Bronchial epithelial cell (primary cell): ENCODE measurements at regions not wholly inside any gene's neighbourhood (a gene's known extent, or its start where the extent isn't known, plus 50 kb on each side); places are given as distances from the start of the nearest gene placed in this dataset.

Source experiments
- DNase-seq: peaks from one replicate; pipeline ENCODE4 v3.0.0-alpha.2; 2010; ENCODE audit warnings: low read depth
- FAIRE-seq: peaks from 2 replicates; lab custom pipeline; 2011; peaks lifted over from hg19 to GRCh38; lab: Jason Lieb, UNC
- H3K27me3 ChIP-seq: 2 replicates; pipeline ENCODE4 v1.5.1; 2011; ENCODE audit warnings: low read length; ENCODE audit not compliant: control insufficient read depth, insufficient read depth
- H3K36me3 ChIP-seq: 2 replicates; pipeline ENCODE4 v1.5.1; 2011; ENCODE audit warnings: low read length; ENCODE audit not compliant: control insufficient read depth, insufficient read depth
- H3K4me3 ChIP-seq: 2 replicates; pipeline ENCODE4 v1.5.1; 2011; ENCODE audit warnings: mild to moderate bottlenecking, low read depth, low read length, control low read depth
- TF ChIP-seq, protein P1 (sequence below): IDR thresholded peaks from 2 replicates; pipeline ENCODE4 v1.5.1; 2011; ENCODE audit warnings: mild to moderate bottlenecking, moderate library complexity, low read length, control low read depth, inconsistent platforms; ENCODE audit not compliant: insufficient read depth, severe bottlenecking

DNA sequence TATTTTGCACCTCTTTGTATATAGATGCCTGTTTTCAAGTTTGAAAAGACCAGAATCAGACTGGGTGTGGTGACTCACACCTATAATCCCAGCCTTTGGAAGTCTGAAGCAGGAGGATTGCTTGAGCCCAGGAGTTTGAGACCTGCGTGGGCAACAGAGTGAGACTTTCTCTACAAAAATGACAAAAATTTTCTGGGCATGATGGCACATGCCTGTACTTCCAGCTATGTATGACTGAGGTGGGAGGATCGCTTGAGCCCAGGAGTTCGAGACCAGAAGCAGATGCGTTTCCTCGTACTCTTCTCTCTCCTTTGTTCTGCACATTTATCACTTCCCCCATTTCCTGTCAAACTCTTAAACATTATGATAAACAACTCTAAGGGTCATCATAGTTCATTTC, 310.0 kb upstream of the SNX7 start:
- FAIRE-seq (no peak), DNase-seq (peak; percentile 56)
- Histone ChIP-seq H3K27me3 (no peaks in the 10 kb centered on the region), H3K36me3 (no peaks in the 10 kb centered on the region), H3K4me3 (no peak overlapping the region)
- TF ChIP-seq, protein P1, sequence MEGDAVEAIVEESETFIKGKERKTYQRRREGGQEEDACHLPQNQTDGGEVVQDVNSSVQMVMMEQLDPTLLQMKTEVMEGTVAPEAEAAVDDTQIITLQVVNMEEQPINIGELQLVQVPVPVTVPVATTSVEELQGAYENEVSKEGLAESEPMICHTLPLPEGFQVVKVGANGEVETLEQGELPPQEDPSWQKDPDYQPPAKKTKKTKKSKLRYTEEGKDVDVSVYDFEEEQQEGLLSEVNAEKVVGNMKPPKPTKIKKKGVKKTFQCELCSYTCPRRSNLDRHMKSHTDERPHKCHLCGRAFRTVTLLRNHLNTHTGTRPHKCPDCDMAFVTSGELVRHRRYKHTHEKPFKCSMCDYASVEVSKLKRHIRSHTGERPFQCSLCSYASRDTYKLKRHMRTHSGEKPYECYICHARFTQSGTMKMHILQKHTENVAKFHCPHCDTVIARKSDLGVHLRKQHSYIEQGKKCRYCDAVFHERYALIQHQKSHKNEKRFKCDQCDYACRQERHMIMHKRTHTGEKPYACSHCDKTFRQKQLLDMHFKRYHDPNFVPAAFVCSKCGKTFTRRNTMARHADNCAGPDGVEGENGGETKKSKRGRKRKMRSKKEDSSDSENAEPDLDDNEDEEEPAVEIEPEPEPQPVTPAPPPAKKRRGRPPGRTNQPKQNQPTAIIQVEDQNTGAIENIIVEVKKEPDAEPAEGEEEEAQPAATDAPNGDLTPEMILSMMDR, result no peak

DNA sequence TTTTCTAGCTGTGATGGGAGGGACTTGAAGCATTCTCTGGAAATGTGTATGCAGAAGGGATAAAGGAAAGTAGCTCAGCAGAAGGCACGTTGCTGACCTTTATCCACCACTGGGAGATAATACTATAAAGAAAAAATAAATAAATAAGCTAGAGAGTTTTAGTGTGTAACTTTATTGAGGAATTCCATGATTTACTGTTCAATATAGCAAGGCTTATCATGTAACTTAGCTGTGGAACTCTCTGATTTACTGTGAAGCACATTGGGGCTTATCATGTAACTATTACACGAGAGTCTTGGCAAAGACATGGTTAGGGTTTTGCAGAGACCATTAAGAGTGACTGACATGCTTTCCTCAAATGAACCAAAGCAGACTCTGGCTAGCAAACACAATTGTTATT, 316.1 kb upstream of the SNX7 start:
- DNase-seq (no peak), FAIRE-seq (no peak)

DNA sequence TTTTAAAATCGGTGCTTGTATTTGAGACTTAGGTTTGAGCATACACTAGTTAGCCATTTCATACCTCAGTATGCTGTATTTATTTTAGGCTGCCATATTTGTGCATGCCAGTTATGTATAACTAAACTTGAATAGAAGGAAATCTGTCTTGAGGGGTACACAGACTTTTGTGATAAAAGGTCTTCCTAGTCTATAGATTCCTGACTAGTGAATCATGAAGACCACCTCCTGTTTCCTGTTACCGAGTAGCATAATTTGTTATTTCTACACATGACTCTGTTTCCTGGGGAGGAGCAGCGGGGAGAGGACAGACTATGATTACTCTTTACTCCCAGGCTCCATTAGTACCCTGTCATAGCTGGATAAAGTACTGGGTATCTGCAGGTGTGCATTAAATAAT, 316.8 kb upstream of the SNX7 start:
- DNase-seq (no peak), FAIRE-seq (no peak)
- no peak overlapping the region for H3K4me3 ChIP-seq
- TF ChIP-seq, protein P1, result no peak
- H3K36me3 ChIP-seq, result no peaks in the 10 kb centered on the region
- no peaks in the 10 kb centered on the region for H3K27me3 ChIP-seq

More for the DNA sequence above, 316.1 kb upstream of the SNX7 start:
- Histone ChIP-seq H3K27me3 (no peaks in the 10 kb centered on the region), H3K36me3 (no peaks in the 10 kb centered on the region), H3K4me3 (no peak overlapping the region)
- TF ChIP-seq, protein P1, result no peak

DNA sequence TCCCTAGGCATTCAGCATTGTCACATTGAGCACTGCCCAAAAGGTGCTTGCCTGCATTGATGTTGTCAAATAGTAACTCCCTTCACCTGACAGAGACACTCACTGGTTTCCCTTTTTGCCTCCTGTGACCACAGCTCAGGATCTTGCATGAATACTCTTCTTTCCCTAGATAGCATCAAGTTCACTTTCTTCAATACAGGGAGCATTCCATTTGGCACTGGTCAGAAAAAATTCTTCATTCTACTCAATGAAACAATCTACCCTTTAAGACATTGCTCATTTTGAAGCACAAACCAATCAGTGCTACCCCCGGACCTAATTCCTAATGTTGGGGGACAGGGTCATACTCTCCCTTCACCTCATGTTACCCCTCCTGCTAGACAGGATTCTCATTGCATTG, 319.0 kb upstream of the SNX7 start:
- H3K27me3 ChIP-seq, result no peaks in the 10 kb centered on the region
- H3K4me3 ChIP-seq, result no peak overlapping the region
- DNase-seq (no peak), FAIRE-seq (no peak)
- TF ChIP-seq, protein P1, result no peak
- H3K36me3 ChIP-seq, result no peaks in the 10 kb centered on the region

DNA sequence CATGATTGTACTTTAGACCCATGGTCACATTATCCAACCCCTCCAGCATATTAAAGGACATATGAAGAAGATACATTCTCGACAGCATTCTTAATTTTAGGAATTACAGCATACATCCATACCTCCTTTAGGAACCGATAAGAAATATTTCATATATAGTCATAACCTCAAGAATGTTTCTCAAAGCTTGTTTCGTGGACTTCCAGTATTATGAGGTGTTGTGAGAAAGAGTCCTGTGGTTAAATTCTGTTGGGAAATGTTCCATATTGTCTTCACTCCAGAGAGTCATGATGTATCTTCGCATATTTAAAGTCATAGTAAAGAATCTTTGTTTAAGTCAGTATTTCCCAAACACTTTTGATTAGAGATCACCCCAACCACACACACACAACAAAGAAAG, 321.0 kb upstream of the SNX7 start:
- no peak for FAIRE-seq
- Histone ChIP-seq H3K4me3 (no peak overlapping the region), H3K36me3 (no peaks in the 10 kb centered on the region), H3K27me3 (no peaks in the 10 kb centered on the region)
- DNase-seq, result no peak
- TF ChIP-seq, protein P1, result no peak

DNA sequence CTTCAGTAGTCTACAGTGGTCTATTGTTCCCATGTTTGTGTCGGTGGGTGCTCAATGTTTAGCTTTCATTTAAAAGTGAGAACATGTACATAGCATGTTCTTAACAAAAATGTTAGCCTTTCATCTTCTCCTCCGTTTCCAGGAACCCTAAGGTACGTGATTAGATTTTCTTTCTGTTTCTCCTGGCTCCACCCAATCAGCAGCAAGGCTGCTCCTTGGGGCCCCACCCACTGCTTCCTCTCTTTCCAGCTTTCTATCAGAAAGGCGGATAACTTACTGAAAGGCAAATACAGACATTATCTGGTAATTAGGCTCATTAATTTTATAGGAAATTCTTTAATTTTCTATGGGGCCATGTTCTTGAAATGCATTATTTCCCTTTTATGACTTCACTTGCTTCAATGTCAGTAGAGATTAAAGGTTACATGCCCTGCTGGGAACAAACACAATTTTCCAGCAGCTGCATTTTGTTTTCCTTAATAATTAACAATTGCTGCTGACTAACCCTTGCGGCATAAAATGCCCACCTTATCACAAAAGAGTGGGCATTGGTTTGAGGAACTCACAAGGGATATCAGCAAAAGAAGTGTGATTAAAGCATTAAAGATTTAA, 324.9 kb upstream of the SNX7 start:
- DNase-seq, result no peak
- Histone ChIP-seq H3K4me3 (no peak overlapping the region), H3K27me3 (no peaks in the 10 kb centered on the region), H3K36me3 (no peaks in the 10 kb centered on the region)
- TF ChIP-seq, protein P1, result no peak
- no peak for FAIRE-seq
